Thyroid gland (tissue), 4 donors: ENCODE measurements at regions not wholly inside any gene's neighbourhood (a gene's known extent, or its start where the extent isn't known, plus 50 kb on each side); places are given as distances from the start of the nearest gene placed in this dataset.

ENCODE experiments used
- DNase-seq, 2 donors: peaks; one replicate each; pipeline ENCODE4 v3.0.0-alpha.2; 2019
- H3K27ac ChIP-seq, 3 donors: fragments of 200-600 bp; sonication (generic); 1 replicate in 2 of 3; 2 replicates in 1 of 3; pipeline ENCODE4 v1.5.1; 2016 to 2019; ENCODE audit warnings: mild to moderate bottlenecking in 1 of 3, moderate library complexity in 1 of 3
- H3K27me3 ChIP-seq: fragments of 200-600 bp; sonication (generic); one replicate; pipeline ENCODE4 v1.5.1; 2019
- H3K36me3 ChIP-seq, 2 donors: fragments of 200-600 bp; sonication (generic); one replicate each; pipeline ENCODE4 v1.5.1; 2016 to 2019
- H3K4me1 ChIP-seq, 2 donors: fragments of 200-600 bp; sonication (generic); one replicate each; pipeline ENCODE4 v1.5.1; 2017 to 2019
- H3K4me3 ChIP-seq, 3 donors: fragments of 200-600 bp; sonication (generic); replicated peaks in 1 of 3; 1 replicate in 2 of 3; 2 replicates in 1 of 3; pipeline ENCODE4 v1.5.1; 2016; ENCODE audit warnings: mild to moderate bottlenecking in 1 of 3
- H3K9me3 ChIP-seq: fragments of 200-600 bp; sonication (generic); one replicate; pipeline ENCODE4 v1.5.1; 2017
- POLR2A ChIP-seq, 2 donors: fragments of 450-650 bp; IDR thresholded peaks; one replicate each; pipeline ENCODE4 v1.6.1; 2017; ENCODE audit warnings: antibody characterized with exemption in 2 of 2, mild to moderate bottlenecking in 2 of 2, moderate library complexity in 1 of 2
- whole genome bisulfite sequencing, 2 donors: methylation state at CpG; one replicate each; pipeline ENCODE4 v1.1.5; 2017; 5-methylcytosine and 5-hydroxymethylcytosine counted together
- intact Hi-C: fragments of 100-400 bp; cut with DNase I; formaldehyde crosslinking; loops from one replicate; pipeline ENCODE4 v1.15.1; 2023
- TF ChIP-seq, protein P1 (sequence below), 6 experiments: fragments of 200-600 bp in 3 of 6; fragments of 450-650 bp in 3 of 6; sonication (generic) in 3 of 6; IDR thresholded peaks; one replicate each; pipeline ENCODE4 v1.5.1; 2016 to 2019; ENCODE audit warnings: antibody characterized with exemption in 6 of 6, mild to moderate bottlenecking in 2 of 6, inconsistent platforms in 1 of 6, moderate library complexity in 1 of 6

GRCh38 chr1:198447468-198447867 lies 93.0 kb downstream of the ATP6V1G3 start:
- no peak overlapping the region for H3K4me3 ChIP-seq
- H3K36me3 ChIP-seq: no peaks in the 10 kb centered on the region
- H3K27ac ChIP-seq: no peak overlapping the region
- H3K27me3 ChIP-seq: no peaks in the 10 kb centered on the region
- H3K9me3 ChIP-seq: no peaks in the 10 kb centered on the region
- DNase-seq: no peak
- TF ChIP-seq, protein P1, sequence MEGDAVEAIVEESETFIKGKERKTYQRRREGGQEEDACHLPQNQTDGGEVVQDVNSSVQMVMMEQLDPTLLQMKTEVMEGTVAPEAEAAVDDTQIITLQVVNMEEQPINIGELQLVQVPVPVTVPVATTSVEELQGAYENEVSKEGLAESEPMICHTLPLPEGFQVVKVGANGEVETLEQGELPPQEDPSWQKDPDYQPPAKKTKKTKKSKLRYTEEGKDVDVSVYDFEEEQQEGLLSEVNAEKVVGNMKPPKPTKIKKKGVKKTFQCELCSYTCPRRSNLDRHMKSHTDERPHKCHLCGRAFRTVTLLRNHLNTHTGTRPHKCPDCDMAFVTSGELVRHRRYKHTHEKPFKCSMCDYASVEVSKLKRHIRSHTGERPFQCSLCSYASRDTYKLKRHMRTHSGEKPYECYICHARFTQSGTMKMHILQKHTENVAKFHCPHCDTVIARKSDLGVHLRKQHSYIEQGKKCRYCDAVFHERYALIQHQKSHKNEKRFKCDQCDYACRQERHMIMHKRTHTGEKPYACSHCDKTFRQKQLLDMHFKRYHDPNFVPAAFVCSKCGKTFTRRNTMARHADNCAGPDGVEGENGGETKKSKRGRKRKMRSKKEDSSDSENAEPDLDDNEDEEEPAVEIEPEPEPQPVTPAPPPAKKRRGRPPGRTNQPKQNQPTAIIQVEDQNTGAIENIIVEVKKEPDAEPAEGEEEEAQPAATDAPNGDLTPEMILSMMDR (IDR thresholded peaks at IDR 0.05): no peak
- TF ChIP-seq POLR2A (IDR thresholded peaks at IDR 0.05): no peak
- WGBS, 2 donors: 83 to 93% methylated on average over 1 of the region's 1 CpG
- intact Hi-C loops: no loop called here
- no peaks in the 10 kb centered on the region for H3K4me1 ChIP-seq

DNA sequence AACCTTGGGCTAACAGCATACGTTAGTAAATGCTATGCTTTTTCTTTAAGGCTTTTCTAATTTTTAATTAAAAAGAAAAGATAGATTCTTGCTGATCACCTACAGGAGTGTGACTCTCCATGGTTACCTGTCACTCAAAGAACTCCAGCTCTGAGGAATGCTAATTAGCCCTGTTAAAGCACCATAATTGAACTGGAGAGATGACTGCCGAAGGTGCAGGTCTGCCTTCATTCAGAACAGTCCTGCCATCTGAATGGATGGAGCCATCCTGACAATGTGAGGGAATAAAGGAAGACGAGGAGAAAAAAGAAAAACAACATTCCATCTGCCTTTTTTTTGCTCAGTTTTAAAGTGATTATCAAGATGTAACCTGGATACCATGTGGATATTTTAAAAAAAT lies 94.6 kb downstream of the ATP6V1G3 start:
- 76 to 82% methylated on average over 3 of the region's 3 CpGs for WGBS, 2 donors
- Histone ChIP-seq H3K4me3 (no peak overlapping the region), H3K27ac (no peak overlapping the region), H3K4me1 (no peaks in the 10 kb centered on the region), H3K9me3 (no peaks in the 10 kb centered on the region), H3K36me3 (no peaks in the 10 kb centered on the region), H3K27me3 (no peaks in the 10 kb centered on the region)
- intact Hi-C loops: no loop called here
- no peak for DNase-seq
- TF ChIP-seq, protein P1 (IDR thresholded peaks at IDR 0.05): no peak
- TF ChIP-seq POLR2A (IDR thresholded peaks at IDR 0.05): no peak

DNA sequence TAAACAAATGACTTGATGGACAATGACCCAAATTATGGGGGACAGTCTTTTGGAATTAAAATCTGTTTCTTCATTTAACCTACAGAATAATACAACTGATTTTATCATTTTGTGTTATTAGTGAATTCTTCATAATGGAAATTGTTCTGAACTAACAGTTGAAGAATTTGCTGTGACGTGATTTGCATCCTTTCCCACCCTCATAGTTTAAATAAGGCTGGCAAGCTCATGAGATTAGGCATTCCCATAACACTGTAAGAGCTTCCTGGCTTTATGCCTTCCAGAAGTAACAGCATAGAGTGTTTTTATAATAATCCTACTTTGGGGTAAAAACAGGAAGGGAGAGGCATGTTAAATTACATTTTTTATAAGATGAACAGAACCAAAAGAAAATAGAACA lies 95.7 kb downstream of the ATP6V1G3 start:
- Histone ChIP-seq H3K4me1 (no peaks in the 10 kb centered on the region), H3K27ac (no peak overlapping the region), H3K9me3 (no peaks in the 10 kb centered on the region), H3K4me3 (no peak overlapping the region), H3K27me3 (no peaks in the 10 kb centered on the region), H3K36me3 (no peaks in the 10 kb centered on the region)
- TF ChIP-seq, protein P1 (IDR thresholded peaks at IDR 0.05): no peak
- TF ChIP-seq POLR2A (IDR thresholded peaks at IDR 0.05): no peak
- DNase-seq: no peak
- intact Hi-C loops: no loop called here
- 64 to 67% methylated on average over 1 of the region's 1 CpG for WGBS, 2 donors

- intact Hi-C loops: no loop called here
- Histone ChIP-seq H3K4me3 (no peak overlapping the region), H3K27me3 (no peaks in the 10 kb centered on the region), H3K4me1 (no peaks in the 10 kb centered on the region), H3K36me3 (no peaks in the 10 kb centered on the region), H3K9me3 (no peaks in the 10 kb centered on the region), H3K27ac (no peak overlapping the region)
- 84 to 91% methylated on average over 5 of the region's 5 CpGs for WGBS, 2 donors
- TF ChIP-seq POLR2A (IDR thresholded peaks at IDR 0.05): no peak
- TF ChIP-seq, protein P1 (IDR thresholded peaks at IDR 0.05): no peak
- no peak for DNase-seq
Measured at GRCh38 chr1:198443365-198444233, 96.9 kb downstream of the ATP6V1G3 start.

GRCh38 chr1:198440842-198441241 lies 99.6 kb downstream of the ATP6V1G3 start:
- no peak for DNase-seq
- no peak overlapping the region for H3K4me3 ChIP-seq
- no peak overlapping the region for H3K27ac ChIP-seq
- intact Hi-C loops: no loop called here
- no peaks in the 10 kb centered on the region for H3K4me1 ChIP-seq
- WGBS, 2 donors: 85 to 91% methylated on average over 6 of the region's 6 CpGs
- H3K9me3 ChIP-seq: no peaks in the 10 kb centered on the region
- H3K27me3 ChIP-seq: no peaks in the 10 kb centered on the region
- TF ChIP-seq, protein P1 (IDR thresholded peaks at IDR 0.05): no peak
- no peak for TF ChIP-seq POLR2A (IDR thresholded peaks at IDR 0.05)
- H3K36me3 ChIP-seq: no peaks in the 10 kb centered on the region
